HepG2 (cell line): ENCODE measurements at regions not wholly inside any gene's neighbourhood (a gene's known extent, or its start where the extent isn't known, plus 50 kb on each side); places are given as distances from the start of the nearest gene placed in this dataset.

Source experiments
- CTCF ChIP-seq: sonication (generic); formaldehyde crosslinking; IDR thresholded peaks from 2 replicates; pipeline ENCODE4 v1.5.0; 2020; ENCODE audit warnings: mild to moderate bottlenecking, missing genetic modification reagents, moderate library complexity
- FOXA1 ChIP-seq, 2 experiments: fragments of 450-650 bp in 1 of 2; sonication (generic) in 1 of 2; formaldehyde crosslinking in 1 of 2; IDR thresholded peaks; 2 replicates each; pipeline versions ENCODE4 v1.4.0 to v1.6.1; 2016 to 2020; ENCODE audit warnings: missing genetic modification reagents in 1 of 2
- HES4 ChIP-seq: sonication (generic); formaldehyde crosslinking; IDR thresholded peaks from 2 replicates; pipeline ENCODE4 v1.9.0; 2021; ENCODE audit warnings: mild to moderate bottlenecking, missing genetic modification reagents, borderline replicate concordance
- SRF ChIP-seq: IDR thresholded peaks from 2 replicates; pipeline ENCODE4 v1.6.1; 2011; ENCODE audit warnings: mild to moderate bottlenecking, low read depth, low read length, moderate library complexity
- ZNF335 ChIP-seq: sonication (generic); formaldehyde crosslinking; IDR thresholded peaks from 2 replicates; pipeline ENCODE4 v1.4.0; 2020; ENCODE audit warnings: missing genetic modification reagents
- ZNF768 ChIP-seq: sonication (generic); formaldehyde crosslinking; IDR thresholded peaks from 2 replicates; pipeline ENCODE4 v1.4.0; 2020; ENCODE audit warnings: missing genetic modification reagents

DNA sequence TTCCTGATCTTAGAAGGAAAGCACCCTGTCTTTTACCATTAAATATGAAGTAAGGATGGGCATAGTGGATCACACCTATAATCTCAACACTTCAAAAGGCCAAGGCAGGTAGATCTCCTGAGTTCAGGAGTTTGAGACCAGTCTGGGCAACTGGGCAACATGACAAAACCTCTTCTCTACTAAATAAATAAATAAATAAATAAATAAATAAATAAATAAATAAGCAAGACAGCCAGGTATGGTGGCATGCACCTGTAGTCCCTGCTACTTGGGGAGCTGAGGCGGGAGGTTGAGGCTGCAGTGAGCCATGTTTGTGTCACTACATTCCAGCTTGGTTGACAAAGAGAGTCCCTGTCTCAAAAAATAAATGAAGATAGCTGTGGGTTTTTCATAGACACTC, 313.1 kb downstream of the RPS24 start:
- TF ChIP-seq CTCF (CRISPR knock-in tag) (no peak), HES4 (CRISPR knock-in tag) (no peak), ZNF768 (no peak), SRF (no peak), FOXA1 (IDR thresholded peaks at IDR 0.05) (no peak), FOXA1 (CRISPR knock-in tag; IDR thresholded peaks at IDR 0.05) (no peak), ZNF335 (CRISPR knock-in tag) (no peak)
